K562 (cell line): ENCODE measurements at regions not wholly inside any gene's neighbourhood (a gene's known extent, or its start where the extent isn't known, plus 50 kb on each side); places are given as distances from the start of the nearest gene placed in this dataset.

ENCODE experiments used
- ATAC-seq: fragments of 200-7000 bp; cut with Tn5 transposase; 3 replicates; pipeline ENCODE4 v1.9.1; 2020; ENCODE audit warnings: moderate library complexity
- BruUV-seq: library from RNA; stranded (reverse); fragments of 400-500 nt; replicated peaks from 2 replicates; lab custom pipeline; 2021; lab: Mats Ljungman, UMichigan
- CTCF ChIA-PET: fragments of 300-600 bp; formaldehyde crosslinking; extraction: SDS; loops from one replicate; lab custom pipeline; 2021; ENCODE audit warnings: low intra/inter-chr PET ratio; lab: Yijun Ruan, JAX
- POLR2A ChIA-PET: fragments of 300-600, 350-650 bp; sonication (Branson Sonifier 250); formaldehyde crosslinking; extraction: SDS; loops from one replicate; lab custom pipeline; 2021; ENCODE audit warnings: antibody characterized with exemption, inconsistent platforms; lab: Yijun Ruan, JAX
- DNase-seq, 4 experiments: peaks; one replicate each; pipeline versions ENCODE4 v3.0.0 to v3.0.0-alpha.2; 2011 to 2018; ENCODE audit warnings: low spot score in 3 of 4, mixed read lengths in 3 of 4; ENCODE audit errors: extremely low read depth in 1 of 4
- FAIRE-seq: peaks from 2 replicates; lab custom pipeline; 2011; peaks lifted over from hg19 to GRCh38; lab: Jason Lieb, UNC
- H2AFZ ChIP-seq: 2 replicates; pipeline ENCODE4 v1.6.0; 2011; ENCODE audit warnings: low read depth, low read length, control low read depth, inconsistent platforms
- H3K27ac ChIP-seq: fragments of 200-600 bp; 3 replicates; pipeline ENCODE4 v1.8.0; 2011; ENCODE audit warnings: low read depth, mild to moderate bottlenecking, control low read depth, inconsistent platforms, low read length, moderate library complexity, mixed read lengths; ENCODE audit errors: extremely low read depth
- H3K27me3 ChIP-seq, 2 experiments: fragments of 300-600 bp in 1 of 2; 2 replicates in 1 of 2; 3 replicates in 1 of 2; pipeline versions ENCODE4 v1.6.0 to v1.8.0; 2011; ENCODE audit warnings: inconsistent platforms in 2 of 2, low read length in 2 of 2, mild to moderate bottlenecking in 1 of 2, mixed read lengths in 1 of 2, moderate library complexity in 1 of 2; ENCODE audit not compliant: control insufficient read depth in 2 of 2, insufficient read depth in 2 of 2
- H3K36me3 ChIP-seq: fragments of 300-600 bp; 3 replicates; pipeline ENCODE4 v1.8.0; 2011; ENCODE audit warnings: mild to moderate bottlenecking, low read length, inconsistent platforms; ENCODE audit not compliant: control insufficient read depth, insufficient read depth
- H3K4me1 ChIP-seq, 2 experiments: fragments of 200-600 bp in 1 of 2; replicated peaks in 1 of 2; 2 replicates in 1 of 2; 3 replicates in 1 of 2; pipeline versions ENCODE4 v1.5.1 to v1.8.0; 2011; ENCODE audit warnings: inconsistent platforms in 2 of 2, low read length in 2 of 2, mild to moderate bottlenecking in 1 of 2, mixed read lengths in 1 of 2, moderate library complexity in 1 of 2; ENCODE audit not compliant: control insufficient read depth in 2 of 2, insufficient read depth in 2 of 2
- H3K4me2 ChIP-seq: 2 replicates; pipeline ENCODE4 v1.6.1; 2011; ENCODE audit warnings: low read length, control low read depth, inconsistent platforms, mixed read lengths; ENCODE audit not compliant: insufficient read depth
- H3K4me3 ChIP-seq: fragments of 200-600 bp; sonication (generic), shearing (Covaris generic); 2 replicates; pipeline ENCODE4 v1.5.1; 2016; ENCODE audit warnings: control low read depth, inconsistent platforms
- H3K79me2 ChIP-seq: fragments of 200-600 bp; 3 replicates; pipeline ENCODE4 v1.8.0; 2011; ENCODE audit warnings: low read length, inconsistent platforms; ENCODE audit not compliant: control insufficient read depth, insufficient read depth
- H3K9ac ChIP-seq, 2 experiments: 2 replicates each; pipeline versions ENCODE4 v1.6.0 to v1.6.1; 2011; ENCODE audit warnings: low read depth in 2 of 2, low read length in 2 of 2, control low read depth in 1 of 2, inconsistent platforms in 1 of 2, mild to moderate bottlenecking in 1 of 2, mixed read lengths in 1 of 2; ENCODE audit not compliant: insufficient read depth in 1 of 2
- H3K9me1 ChIP-seq: one replicate; pipeline ENCODE4 v1.6.0; 2011; ENCODE audit warnings: inconsistent platforms, mild to moderate bottlenecking, low read length, moderate library complexity; ENCODE audit not compliant: control insufficient read depth, insufficient read depth
- H3K9me3 ChIP-seq: replicated peaks from 2 replicates; pipeline ENCODE4 v1.5.1; 2011; ENCODE audit warnings: low read depth, low read length, inconsistent platforms; ENCODE audit not compliant: control insufficient read depth, insufficient read depth
- H4K20me1 ChIP-seq: replicated peaks from 2 replicates; pipeline ENCODE4 v1.6.1; 2011; ENCODE audit warnings: low read length, inconsistent platforms, mixed read lengths; ENCODE audit not compliant: control insufficient read depth, insufficient read depth
- ATF4 ChIP-seq: fragments of 450-650 bp; formaldehyde crosslinking; IDR thresholded peaks from 2 replicates; pipeline ENCODE4 v1.4.0; 2022; ENCODE audit warnings: mild to moderate bottlenecking, moderate library complexity
- ESRRB ChIP-seq: fragments of 250-450 bp; sonication (Bioruptor Pico); IDR thresholded peaks from 2 replicates; pipeline ENCODE4 v1.5.0; 2020; ENCODE audit warnings: mild to moderate bottlenecking, moderate library complexity, borderline replicate concordance
- ETV5 ChIP-seq: sonication (generic); formaldehyde crosslinking; IDR thresholded peaks from 2 replicates; pipeline ENCODE4 v1.4.0; 2020; ENCODE audit warnings: low read depth, mild to moderate bottlenecking, missing genetic modification reagents
- FOXP1 ChIP-seq: sonication (generic); formaldehyde crosslinking; IDR thresholded peaks from 2 replicates; pipeline ENCODE4 v1.8.0; 2022; ENCODE audit warnings: mild to moderate bottlenecking, missing genetic modification reagents
- HMG20B ChIP-seq: fragments of 250-450 bp; sonication (Bioruptor Pico); IDR thresholded peaks from 2 replicates; pipeline ENCODE4 v1.5.0; 2021; ENCODE audit warnings: mild to moderate bottlenecking
- MYBL2 ChIP-seq, 2 experiments: fragments of 450-650 bp in 1 of 2; sonication (generic) in 1 of 2; formaldehyde crosslinking in 1 of 2; IDR thresholded peaks; 2 replicates each; pipeline versions ENCODE4 v1.6.1 to v1.8.1; 2017 to 2022; ENCODE audit warnings: borderline replicate concordance in 1 of 2, inconsistent platforms in 1 of 2, low read depth in 1 of 2, mild to moderate bottlenecking in 1 of 2, missing genetic modification reagents in 1 of 2, moderate library complexity in 1 of 2
- PRDM10 ChIP-seq: fragments of 450-650 bp; IDR thresholded peaks from 2 replicates; pipeline ENCODE4 v1.6.1; 2018; ENCODE audit not compliant: partially characterized antibody
- PYGO2 ChIP-seq: fragments of 450-650 bp; IDR thresholded peaks from 2 replicates; pipeline ENCODE4 v1.6.1; 2016; ENCODE audit warnings: mild to moderate bottlenecking, missing genetic modification characterization, moderate library complexity, missing compliant biosample characterization
- SETDB1 ChIP-seq: IDR thresholded peaks from one replicate; pipeline ENCODE4 v1.6.1; 2012; ENCODE audit warnings: low read length, control low read depth, inconsistent platforms
- SMARCE1 ChIP-seq: fragments of 450-650 bp; IDR thresholded peaks from 2 replicates; pipeline ENCODE4 v1.7.1; 2016; ENCODE audit warnings: mild to moderate bottlenecking
- ZFP36 ChIP-seq: fragments of 150-350 bp; IDR thresholded peaks from 2 replicates; pipeline ENCODE4 v1.6.1; 2018; ENCODE audit warnings: low read length, low read depth; ENCODE audit not compliant: partially characterized antibody
- ZKSCAN1 ChIP-seq: fragments of 150-350 bp; IDR thresholded peaks from 2 replicates; pipeline ENCODE4 v1.6.1; 2016; ENCODE audit warnings: low read depth, low read length
- ZNF124 ChIP-seq: sonication (generic); formaldehyde crosslinking; IDR thresholded peaks from 2 replicates; pipeline ENCODE4 v1.8.1; 2022; ENCODE audit warnings: missing genetic modification reagents
- ZNF253 ChIP-seq: fragments of 250-450 bp; sonication (Bioruptor Pico); conservative IDR thresholded peaks from 2 replicates; pipeline ENCODE4 v1.6.1; 2021; ENCODE audit warnings: mild to moderate bottlenecking
- ZNF57 ChIP-seq: fragments of 450-650 bp; formaldehyde crosslinking; IDR thresholded peaks from 2 replicates; pipeline ENCODE4 v1.4.0; 2020; ENCODE audit warnings: mild to moderate bottlenecking, moderate library complexity
- ZNF592 ChIP-seq: fragments of 450-650 bp; IDR thresholded peaks from 2 replicates; pipeline ENCODE4 v1.6.1; 2017; ENCODE audit warnings: antibody characterized with exemption, mild to moderate bottlenecking
- WGBS: fragments of 100-300 bp; shearing (Covaris generic); methylation state at CpG from one replicate; pipeline ENCODE4 v1.1.6; 2016; ENCODE audit warnings: low coverage, mixed read lengths; ENCODE audit not compliant: insufficient coverage; ENCODE audit errors: missing lambda C conversion rate; 5-methylcytosine and 5-hydroxymethylcytosine counted together
- in situ Hi-C: fragments of 300-500 bp; cut with MboI; formaldehyde crosslinking; loops from 4 replicates; pipeline ENCODE4 v1.15.0; 2018; ENCODE audit warnings: inconsistent platforms, mixed read lengths
- intact Hi-C: fragments of 100-400 bp; cut with micrococcal nuclease; formaldehyde crosslinking; loops from 2 replicates; pipeline ENCODE4 v1.14.2; 2022

- BruUV-seq, result no TSS peak
- H3K9ac ChIP-seq, result no peak overlapping the region
- no peaks in the 10 kb centered on the region for H3K4me1 ChIP-seq
- DNase-seq (no peak), ATAC-seq (no peak), FAIRE-seq (no peak)
- CTCF ChIA-PET, result no interaction called here
- POLR2A ChIA-PET, result no interaction called here
- no peak overlapping the region for H3K27ac ChIP-seq
- H3K4me3 ChIP-seq, result no peak overlapping the region
- WGBS, result 0% methylated on average over 1 of the region's 1 CpG
- H4K20me1 ChIP-seq, result no peaks in the 10 kb centered on the region
- H3K4me2 ChIP-seq, result no peak overlapping the region
- no peaks in the 10 kb centered on the region for H3K36me3 ChIP-seq
- in situ Hi-C loops (no loop called here), intact Hi-C loops (no loop called here)
- H3K9me3 ChIP-seq, result no peaks in the 10 kb centered on the region
- H3K27me3 ChIP-seq, result no peaks in the 10 kb centered on the region
- no peaks in the 10 kb centered on the region for H3K9me1 ChIP-seq
- H3K79me2 ChIP-seq, result no peaks in the 10 kb centered on the region
- no peak overlapping the region for H2AFZ ChIP-seq
- TF ChIP-seq PYGO2 (tag) (no peak), SMARCE1 (no peak), ZNF57 (CRISPR knock-in tag) (no peak), ZKSCAN1 (no peak), HMG20B (CRISPR knock-in tag) (no peak), ZNF253 (CRISPR knock-in tag) (no peak), ESRRB (CRISPR knock-in tag) (no peak), PRDM10 (no peak), ATF4 (CRISPR knock-in tag) (no peak), SETDB1 (no peak), ZFP36 (no peak), ZNF124 (CRISPR knock-in tag) (no peak), FOXP1 (no peak), ZNF592 (no peak), ETV5 (no peak), MYBL2 (IDR thresholded peaks at IDR 0.05; ENCODE audit: low read depth) (no peak), MYBL2 (CRISPR knock-in tag; IDR thresholded peaks at IDR 0.05; ENCODE audit: borderline replicate concordance) (no peak)
Measured at GRCh38 chr20:40462566-40462965, 226.5 kb downstream of the MAFB start.
